Astrocyte of the spinal cord (primary cell): ENCODE measurements at regions not wholly inside any gene's neighbourhood (a gene's known extent, or its start where the extent isn't known, plus 50 kb on each side); places are given as distances from the start of the nearest gene placed in this dataset.

Experiments
- DNase-seq: peaks from one replicate; pipeline ENCODE4 v3.0.0; 2011; ENCODE audit warnings: low read depth, low spot score
- H3K4me3 ChIP-seq: 2 replicates; pipeline ENCODE4 v1.5.1; 2011; ENCODE audit warnings: low read depth, mild to moderate bottlenecking, low read length, moderate library complexity
- in situ Hi-C: cut with HindIII; loops from 2 replicates; pipeline ENCODE4 v1.10.0; 2017; ENCODE audit warnings: low sequenced_read_pairs
- TF ChIP-seq, protein P1 (sequence below): IDR thresholded peaks from 2 replicates; pipeline ENCODE4 v1.5.1; 2012; ENCODE audit warnings: low read depth, mild to moderate bottlenecking, low read length, inconsistent platforms

DNA sequence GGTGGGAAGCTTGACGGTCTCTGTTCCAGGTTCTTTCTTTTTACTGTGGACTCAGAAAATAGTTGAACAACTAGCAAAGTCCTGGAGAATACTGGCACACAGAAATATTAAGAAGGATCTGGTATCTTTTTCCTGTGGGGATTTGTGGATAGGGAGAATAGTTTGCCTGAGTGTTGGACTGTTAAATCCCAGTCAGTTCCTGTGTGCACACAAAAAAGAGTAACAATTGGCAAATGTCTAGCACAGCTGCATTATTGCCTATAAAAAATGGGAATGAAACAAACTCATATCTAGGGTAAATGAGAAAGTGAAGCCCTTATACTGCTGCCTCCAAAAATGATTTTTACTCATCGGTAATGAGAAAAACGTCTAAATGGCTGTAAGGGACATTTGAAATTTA lies 828.2 kb downstream of the JRKL start:
- no peak overlapping the region for H3K4me3 ChIP-seq
- DNase-seq: no peak
- TF ChIP-seq, protein P1, sequence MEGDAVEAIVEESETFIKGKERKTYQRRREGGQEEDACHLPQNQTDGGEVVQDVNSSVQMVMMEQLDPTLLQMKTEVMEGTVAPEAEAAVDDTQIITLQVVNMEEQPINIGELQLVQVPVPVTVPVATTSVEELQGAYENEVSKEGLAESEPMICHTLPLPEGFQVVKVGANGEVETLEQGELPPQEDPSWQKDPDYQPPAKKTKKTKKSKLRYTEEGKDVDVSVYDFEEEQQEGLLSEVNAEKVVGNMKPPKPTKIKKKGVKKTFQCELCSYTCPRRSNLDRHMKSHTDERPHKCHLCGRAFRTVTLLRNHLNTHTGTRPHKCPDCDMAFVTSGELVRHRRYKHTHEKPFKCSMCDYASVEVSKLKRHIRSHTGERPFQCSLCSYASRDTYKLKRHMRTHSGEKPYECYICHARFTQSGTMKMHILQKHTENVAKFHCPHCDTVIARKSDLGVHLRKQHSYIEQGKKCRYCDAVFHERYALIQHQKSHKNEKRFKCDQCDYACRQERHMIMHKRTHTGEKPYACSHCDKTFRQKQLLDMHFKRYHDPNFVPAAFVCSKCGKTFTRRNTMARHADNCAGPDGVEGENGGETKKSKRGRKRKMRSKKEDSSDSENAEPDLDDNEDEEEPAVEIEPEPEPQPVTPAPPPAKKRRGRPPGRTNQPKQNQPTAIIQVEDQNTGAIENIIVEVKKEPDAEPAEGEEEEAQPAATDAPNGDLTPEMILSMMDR: no peak
- in situ Hi-C loops: no loop called here

DNA sequence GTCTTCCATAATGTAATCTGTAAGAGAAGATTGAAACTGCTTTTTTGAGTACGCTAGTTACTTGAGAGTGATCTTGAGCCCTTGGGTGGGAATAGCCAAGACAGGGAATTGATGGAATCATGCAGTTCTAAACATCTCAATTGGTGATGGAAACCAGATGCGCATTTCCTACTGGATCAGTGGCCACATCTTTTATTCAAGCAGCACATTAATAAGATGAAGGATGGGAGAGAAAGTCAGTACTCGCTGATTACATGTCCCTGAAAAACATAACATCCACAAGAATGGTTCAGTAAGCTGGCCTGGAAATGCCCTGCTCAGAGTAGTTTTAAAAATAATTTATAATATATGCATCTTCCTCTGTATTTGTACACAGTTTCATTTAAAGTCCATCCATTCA lies 833.8 kb downstream of the JRKL start:
- TF ChIP-seq, protein P1: no peak
- no peak overlapping the region for H3K4me3 ChIP-seq
- in situ Hi-C loops: no loop called here
- no peak for DNase-seq

DNA sequence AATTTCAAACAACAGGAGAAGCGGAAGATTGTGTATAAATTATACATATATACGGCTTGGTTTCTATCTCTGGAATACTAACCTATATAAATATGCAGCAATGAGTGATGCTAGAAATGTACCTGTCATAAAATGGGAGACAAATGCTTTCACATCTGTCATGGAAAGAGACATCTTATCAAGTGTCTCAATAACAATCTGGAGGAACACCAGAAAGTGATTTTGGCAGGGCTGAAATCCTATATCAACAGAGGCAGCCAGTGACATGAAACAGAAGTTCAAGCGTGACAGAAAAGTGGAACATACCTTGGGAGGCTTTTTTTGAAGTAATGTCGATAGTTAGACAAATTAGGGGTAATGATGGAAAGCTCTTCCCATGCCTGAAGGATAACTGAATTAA lies 834.6 kb downstream of the JRKL start:
- TF ChIP-seq, protein P1: no peak
- H3K4me3 ChIP-seq: no peak overlapping the region
- no peak for DNase-seq
- in situ Hi-C loops: no loop called here

DNA sequence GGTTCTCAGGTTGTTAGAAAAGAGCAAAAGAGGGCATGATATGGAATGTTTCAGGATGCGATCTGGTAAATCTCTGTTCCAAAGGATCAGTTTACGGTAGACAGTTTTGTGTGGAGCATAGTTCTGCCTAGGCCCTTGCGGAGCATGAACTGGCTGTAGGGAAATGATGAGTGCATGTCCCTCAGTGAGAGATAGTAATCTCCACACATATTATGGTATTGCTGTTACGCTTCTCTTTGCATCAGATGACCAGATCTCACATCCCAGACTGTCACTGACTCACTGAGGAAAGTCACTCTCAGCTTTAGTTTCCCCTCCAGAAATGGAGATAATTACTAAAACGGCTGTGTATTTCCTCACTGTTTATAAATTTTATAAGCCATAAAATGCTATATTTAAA lies 836.0 kb downstream of the JRKL start:
- TF ChIP-seq, protein P1: no peak
- H3K4me3 ChIP-seq: no peak overlapping the region
- in situ Hi-C loops: no loop called here

DNA sequence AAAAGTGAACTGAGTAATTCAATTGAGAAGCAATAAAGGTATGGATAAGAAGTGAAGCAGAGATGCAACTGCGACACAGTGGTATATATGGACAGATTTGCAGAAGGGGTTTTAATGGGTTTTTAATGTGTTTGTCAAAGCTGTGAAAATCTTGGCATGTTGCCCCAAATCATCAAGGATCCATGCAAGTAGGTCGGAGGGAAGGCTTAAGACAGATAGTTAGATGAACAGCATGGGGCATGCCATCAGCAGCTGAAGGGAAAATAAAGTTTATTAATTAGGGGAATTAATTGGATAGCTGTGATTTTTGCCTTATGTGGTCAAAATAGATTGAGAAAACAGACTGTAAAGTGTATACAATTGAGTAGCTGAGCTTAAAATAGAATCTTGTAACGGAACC lies 840.1 kb downstream of the JRKL start:
- H3K4me3 ChIP-seq: no peak overlapping the region
- TF ChIP-seq, protein P1: no peak
- in situ Hi-C loops: no loop called here
- no peak for DNase-seq

More for the DNA sequence above, 836.0 kb downstream of the JRKL start:
- no peak for DNase-seq

DNA sequence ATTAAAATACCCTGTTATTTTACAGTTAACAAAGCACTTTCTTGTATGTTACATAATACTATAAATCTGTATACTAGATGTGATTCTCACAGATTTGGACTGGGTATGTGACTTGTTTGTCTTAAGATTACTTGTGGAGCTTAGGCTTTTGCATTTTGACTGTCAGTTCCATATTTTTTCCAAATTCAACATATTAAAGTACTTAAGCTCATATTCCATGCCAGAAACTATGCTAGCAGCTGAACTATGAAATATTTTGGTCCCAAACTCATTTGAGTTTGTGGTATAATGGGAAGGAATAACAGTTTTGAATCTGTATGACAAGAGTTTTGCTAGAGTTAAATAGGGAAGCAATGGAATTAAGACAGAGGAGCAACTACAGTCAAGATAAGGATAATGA lies 841.4 kb downstream of the JRKL start:
- H3K4me3 ChIP-seq: no peak overlapping the region
- in situ Hi-C loops: no loop called here
- TF ChIP-seq, protein P1: no peak
- no peak for DNase-seq

DNA sequence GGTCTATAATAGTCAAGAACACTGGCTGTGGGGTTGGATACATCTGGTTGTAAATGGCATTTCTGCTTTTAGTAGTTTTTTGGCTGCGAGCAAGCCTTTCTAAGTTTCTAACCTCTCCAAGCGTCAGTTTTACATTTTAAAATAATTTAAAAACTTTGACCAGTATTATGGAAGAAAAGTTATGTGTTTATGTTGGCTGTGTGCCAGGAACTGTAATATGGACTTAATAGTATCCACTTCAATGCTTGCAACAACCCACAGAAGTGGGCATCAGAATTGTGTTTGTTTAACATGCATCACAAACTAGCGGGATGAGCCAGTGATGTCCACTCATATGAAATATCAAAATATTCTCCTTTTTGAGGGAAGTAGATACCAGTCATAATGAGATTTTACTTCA lies 844.2 kb downstream of the JRKL start:
- no peak overlapping the region for H3K4me3 ChIP-seq
- TF ChIP-seq, protein P1: no peak
- in situ Hi-C loops: no loop called here
- DNase-seq: no peak
